Uterus (tissue), 3 donors: ENCODE measurements at regions not wholly inside any gene's neighbourhood (a gene's known extent, or its start where the extent isn't known, plus 50 kb on each side); places are given as distances from the start of the nearest gene placed in this dataset.

Source experiments
- DNase-seq, 2 donors: peaks; one replicate each; pipeline ENCODE4 v3.0.0-alpha.2; 2019 to 2020
- H3K27ac ChIP-seq, 2 donors: fragments of 200-600 bp; sonication (generic); 1 replicate in 1 of 2; 2 replicates in 1 of 2; pipeline ENCODE4 v1.5.1; 2016 to 2018
- H3K27me3 ChIP-seq, 2 donors: fragments of 200-600 bp; sonication (generic); one replicate each; pipeline ENCODE4 v1.5.1; 2018 to 2019; ENCODE audit warnings: control low read depth in 1 of 2
- H3K36me3 ChIP-seq, 2 donors: fragments of 200-600 bp; sonication (generic); one replicate each; pipeline ENCODE4 v1.5.1; 2019; ENCODE audit warnings: control low read depth in 1 of 2
- H3K4me1 ChIP-seq, 2 donors: fragments of 200-600 bp; sonication (generic); one replicate each; pipeline ENCODE4 v1.5.1; 2018 to 2019; ENCODE audit warnings: control low read depth in 1 of 2
- H3K4me3 ChIP-seq, 2 donors: fragments of 200-600 bp; sonication (generic); 1 replicate in 1 of 2; 2 replicates in 1 of 2; pipeline ENCODE4 v1.5.1; 2018 to 2019; ENCODE audit warnings: mild to moderate bottlenecking in 1 of 2
- H3K9me3 ChIP-seq, 2 donors: fragments of 200-600 bp; sonication (generic); one replicate each; pipeline ENCODE4 v1.5.1; 2019; ENCODE audit warnings: control low read depth in 1 of 2
- POLR2A ChIP-seq, 2 donors: fragments of 450-650 bp; IDR thresholded peaks; one replicate each; pipeline ENCODE4 v1.6.1; 2016; ENCODE audit warnings: antibody characterized with exemption in 2 of 2, mild to moderate bottlenecking in 1 of 2, moderate library complexity in 1 of 2
- intact Hi-C: fragments of 100-400 bp; cut with DNase I; formaldehyde crosslinking; loops from one replicate; pipeline ENCODE4 v1.15.1; 2023; ENCODE audit warnings: low total_unique reads
- TF ChIP-seq, protein P1 (sequence below), 4 experiments: fragments of 200-600 bp in 2 of 4; fragments of 450-650 bp in 2 of 4; sonication (generic) in 2 of 4; IDR thresholded peaks; one replicate each; pipeline ENCODE4 v1.5.1; 2016 to 2019; ENCODE audit warnings: antibody characterized with exemption in 4 of 4, mild to moderate bottlenecking in 2 of 4, moderate library complexity in 1 of 4
- donor health status: DM: yes; HTN: yes; CAD: no.

DNA sequence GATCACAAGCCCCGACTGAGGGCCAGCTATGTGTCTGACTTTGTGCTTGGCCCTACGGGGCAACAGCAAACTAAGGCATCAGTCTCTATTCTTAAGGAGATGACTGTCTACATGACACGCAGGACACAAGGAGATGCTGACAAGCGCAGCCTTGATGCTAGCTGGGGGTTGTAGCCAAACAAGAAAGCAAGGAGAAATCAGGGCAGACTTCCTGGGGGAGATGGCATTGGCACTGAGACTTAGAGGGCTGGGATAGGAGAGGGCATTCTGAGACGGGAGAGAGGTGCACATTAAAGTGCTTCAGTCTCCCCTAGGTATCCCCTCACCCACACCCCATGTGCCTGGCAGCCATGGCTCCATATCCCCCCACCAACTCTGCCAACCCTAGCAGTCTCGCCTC lies 210.8 kb upstream of the POU3F1 start:
- DNase-seq = no peak
- intact Hi-C loops = no loop called here
- no peak for TF ChIP-seq POLR2A (IDR thresholded peaks at IDR 0.05)
- TF ChIP-seq, protein P1, sequence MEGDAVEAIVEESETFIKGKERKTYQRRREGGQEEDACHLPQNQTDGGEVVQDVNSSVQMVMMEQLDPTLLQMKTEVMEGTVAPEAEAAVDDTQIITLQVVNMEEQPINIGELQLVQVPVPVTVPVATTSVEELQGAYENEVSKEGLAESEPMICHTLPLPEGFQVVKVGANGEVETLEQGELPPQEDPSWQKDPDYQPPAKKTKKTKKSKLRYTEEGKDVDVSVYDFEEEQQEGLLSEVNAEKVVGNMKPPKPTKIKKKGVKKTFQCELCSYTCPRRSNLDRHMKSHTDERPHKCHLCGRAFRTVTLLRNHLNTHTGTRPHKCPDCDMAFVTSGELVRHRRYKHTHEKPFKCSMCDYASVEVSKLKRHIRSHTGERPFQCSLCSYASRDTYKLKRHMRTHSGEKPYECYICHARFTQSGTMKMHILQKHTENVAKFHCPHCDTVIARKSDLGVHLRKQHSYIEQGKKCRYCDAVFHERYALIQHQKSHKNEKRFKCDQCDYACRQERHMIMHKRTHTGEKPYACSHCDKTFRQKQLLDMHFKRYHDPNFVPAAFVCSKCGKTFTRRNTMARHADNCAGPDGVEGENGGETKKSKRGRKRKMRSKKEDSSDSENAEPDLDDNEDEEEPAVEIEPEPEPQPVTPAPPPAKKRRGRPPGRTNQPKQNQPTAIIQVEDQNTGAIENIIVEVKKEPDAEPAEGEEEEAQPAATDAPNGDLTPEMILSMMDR (IDR thresholded peaks at IDR 0.05) = no peak

DNA sequence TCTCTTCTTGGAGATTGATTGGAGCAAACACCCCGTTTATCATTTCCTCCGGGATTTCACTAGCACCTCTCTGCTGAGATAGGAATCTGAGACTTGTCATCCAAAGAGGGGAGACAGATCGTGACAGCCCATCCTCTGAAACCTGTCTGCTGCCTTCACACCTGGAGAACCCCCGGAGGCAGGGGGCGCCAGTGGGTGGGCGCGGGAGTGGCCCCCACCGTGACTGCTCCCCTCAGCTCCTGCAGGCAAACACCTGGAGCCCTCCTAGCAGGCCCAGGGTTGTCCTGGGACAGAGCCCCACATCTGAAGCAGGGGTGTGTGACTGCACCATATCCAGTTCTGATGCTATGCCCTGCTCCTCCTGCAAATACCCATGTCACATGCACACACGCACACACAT lies 209.5 kb upstream of the POU3F1 start:
- H3K4me1 ChIP-seq = no peaks in the 10 kb centered on the region
- H3K27me3 ChIP-seq = no peaks in the 10 kb centered on the region
- no peak overlapping the region for H3K4me3 ChIP-seq
- no peaks in the 10 kb centered on the region for H3K9me3 ChIP-seq
- H3K27ac ChIP-seq = no peak overlapping the region
- H3K36me3 ChIP-seq = no peaks in the 10 kb centered on the region
- DNase-seq = no peak
- TF ChIP-seq, protein P1 (IDR thresholded peaks at IDR 0.05) = no peak
- no peak for TF ChIP-seq POLR2A (IDR thresholded peaks at IDR 0.05)
- intact Hi-C loops = no loop called here

More for the DNA sequence above, 210.8 kb upstream of the POU3F1 start:
- no peaks in the 10 kb centered on the region for H3K36me3 ChIP-seq
- no peaks in the 10 kb centered on the region for H3K9me3 ChIP-seq
- no peaks in the 10 kb centered on the region for H3K4me1 ChIP-seq
- no peak overlapping the region for H3K27ac ChIP-seq
- H3K4me3 ChIP-seq = no peak overlapping the region
- no peaks in the 10 kb centered on the region for H3K27me3 ChIP-seq

DNA sequence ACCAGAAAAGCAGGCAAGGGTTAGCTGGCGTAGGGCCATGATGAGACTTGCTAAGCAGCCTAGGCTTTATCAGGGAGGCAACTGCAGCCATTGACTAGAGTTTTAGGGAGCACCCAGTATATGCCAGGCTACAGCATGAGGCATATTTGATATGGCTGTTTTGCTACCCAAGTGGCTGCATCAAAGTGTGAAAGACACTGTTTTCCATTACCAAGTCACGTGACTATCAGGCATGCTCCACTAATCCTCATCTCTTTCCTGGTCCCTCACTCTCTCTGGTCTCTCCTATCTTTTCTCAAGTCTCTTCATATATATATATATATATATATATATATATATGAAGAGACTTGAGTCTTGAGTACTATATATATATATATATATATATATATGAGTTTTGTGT lies 206.7 kb upstream of the POU3F1 start:
- Histone ChIP-seq H3K36me3 (no peaks in the 10 kb centered on the region), H3K4me3 (no peak overlapping the region), H3K4me1 (no peaks in the 10 kb centered on the region), H3K27ac (no peak overlapping the region), H3K27me3 (no peaks in the 10 kb centered on the region), H3K9me3 (no peaks in the 10 kb centered on the region)
- DNase-seq = no peak
- TF ChIP-seq POLR2A (IDR thresholded peaks at IDR 0.05) = no peak
- TF ChIP-seq, protein P1 (IDR thresholded peaks at IDR 0.05) = no peak
- intact Hi-C loops = no loop called here

DNA sequence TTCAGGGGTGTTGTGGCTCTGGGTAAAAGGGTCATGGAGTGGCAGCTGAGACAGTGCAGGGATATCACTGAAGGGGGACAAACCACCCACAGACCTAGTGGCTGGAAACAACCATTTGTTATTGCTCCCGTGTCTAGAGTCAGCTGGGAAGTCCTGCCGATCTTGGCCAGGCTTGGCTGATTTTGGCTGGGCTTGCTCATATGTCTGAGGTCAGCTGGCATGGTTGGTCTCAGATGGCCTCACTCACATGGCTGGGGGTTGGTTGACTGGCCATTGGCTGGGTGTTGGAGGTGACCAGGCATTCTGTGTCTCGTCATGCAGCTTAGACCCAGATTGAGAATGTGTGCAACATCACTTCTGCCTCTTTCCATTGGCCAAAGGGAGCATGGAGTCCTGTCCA lies 203.8 kb upstream of the POU3F1 start:
- DNase-seq = no peak
- no peak for TF ChIP-seq POLR2A (IDR thresholded peaks at IDR 0.05)
- TF ChIP-seq, protein P1 (IDR thresholded peaks at IDR 0.05) = no peak
- H3K9me3 ChIP-seq = no peaks in the 10 kb centered on the region
- no peaks in the 10 kb centered on the region for H3K36me3 ChIP-seq
- H3K4me1 ChIP-seq = peaks cover 0 to 6% of the 10 kb centered on the region in 2 donors
- no peaks in the 10 kb centered on the region for H3K27me3 ChIP-seq
- no peak overlapping the region for H3K27ac ChIP-seq
- no peak overlapping the region for H3K4me3 ChIP-seq
- intact Hi-C loops = no loop called here

DNA sequence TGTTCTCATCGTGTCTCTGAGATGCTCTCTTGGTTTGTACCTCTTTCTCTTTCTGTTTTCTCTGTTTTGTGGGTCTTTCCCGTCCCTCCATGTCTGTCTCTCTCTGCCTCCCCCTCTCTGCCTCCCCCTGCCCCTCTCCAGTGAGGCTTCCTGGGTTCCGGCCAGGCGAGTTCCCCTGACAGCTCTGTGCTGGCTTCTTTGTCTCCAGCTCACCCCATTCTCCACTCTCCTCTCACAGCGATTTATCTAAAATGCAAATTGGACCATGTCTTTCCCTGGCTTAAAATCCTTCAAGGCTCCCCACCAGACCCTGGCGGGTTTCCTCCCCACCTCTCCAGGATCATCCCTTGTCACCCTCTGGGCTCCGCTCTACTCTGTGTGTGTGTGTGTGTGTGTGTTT lies 202.4 kb upstream of the POU3F1 start:
- TF ChIP-seq, protein P1 (IDR thresholded peaks at IDR 0.05) = no peak
- TF ChIP-seq POLR2A (IDR thresholded peaks at IDR 0.05) = no peak
- DNase-seq = no peak
- Histone ChIP-seq H3K4me1 (peaks cover 0 to 6% of the 10 kb centered on the region in 2 donors), H3K9me3 (no peaks in the 10 kb centered on the region), H3K27ac (no peak overlapping the region), H3K36me3 (no peaks in the 10 kb centered on the region), H3K27me3 (no peaks in the 10 kb centered on the region), H3K4me3 (no peak overlapping the region)
- intact Hi-C loops = no loop called here
